Ishikawa (cell line): ENCODE measurements at regions not wholly inside any gene's neighbourhood (a gene's known extent, or its start where the extent isn't known, plus 50 kb on each side); places are given as distances from the start of the nearest gene placed in this dataset.

ENCODE experiments used
- CEBPB ChIP-seq: IDR thresholded peaks from 2 replicates; pipeline ENCODE4 v1.6.1; 2012
- CREB1 ChIP-seq: IDR thresholded peaks from 2 replicates; pipeline ENCODE4 v1.6.1; 2012; ENCODE audit warnings: low read depth
- EGR1 ChIP-seq: IDR thresholded peaks from 2 replicates; pipeline ENCODE4 v1.6.1; 2012
- EP300 ChIP-seq: IDR thresholded peaks from 2 replicates; pipeline ENCODE4 v1.6.1; 2012; ENCODE audit warnings: borderline replicate concordance
- FOXM1 ChIP-seq: IDR thresholded peaks from 2 replicates; pipeline ENCODE4 v1.6.1; 2012; ENCODE audit warnings: low read depth, borderline replicate concordance
- NFIC ChIP-seq: IDR thresholded peaks from 2 replicates; pipeline ENCODE4 v1.6.1; 2012
- RAD21 ChIP-seq: IDR thresholded peaks from 2 replicates; pipeline ENCODE4 v1.6.1; 2012; ENCODE audit warnings: low read depth
- REST ChIP-seq: IDR thresholded peaks from 2 replicates; pipeline ENCODE4 v1.6.1; 2012; ENCODE audit warnings: low read depth, mild to moderate bottlenecking
- TAF1 ChIP-seq: IDR thresholded peaks from 2 replicates; pipeline ENCODE4 v1.6.1; 2012; ENCODE audit warnings: low read depth, mild to moderate bottlenecking
- TCF12 ChIP-seq: IDR thresholded peaks from 2 replicates; pipeline ENCODE4 v1.6.1; 2012; ENCODE audit warnings: low read depth
- YY1 ChIP-seq: IDR thresholded peaks from 2 replicates; pipeline ENCODE4 v1.6.1; 2012; ENCODE audit warnings: low read depth
- ZBTB7A ChIP-seq: IDR thresholded peaks from 2 replicates; pipeline ENCODE4 v1.6.1; 2012; ENCODE audit warnings: low read depth
- TF ChIP-seq, protein P1 (sequence below): IDR thresholded peaks from 2 replicates; pipeline ENCODE4 v1.6.1; 2012
- TF ChIP-seq, protein P2 (sequence below): IDR thresholded peaks from 2 replicates; pipeline ENCODE4 v1.6.1; 2012

DNA sequence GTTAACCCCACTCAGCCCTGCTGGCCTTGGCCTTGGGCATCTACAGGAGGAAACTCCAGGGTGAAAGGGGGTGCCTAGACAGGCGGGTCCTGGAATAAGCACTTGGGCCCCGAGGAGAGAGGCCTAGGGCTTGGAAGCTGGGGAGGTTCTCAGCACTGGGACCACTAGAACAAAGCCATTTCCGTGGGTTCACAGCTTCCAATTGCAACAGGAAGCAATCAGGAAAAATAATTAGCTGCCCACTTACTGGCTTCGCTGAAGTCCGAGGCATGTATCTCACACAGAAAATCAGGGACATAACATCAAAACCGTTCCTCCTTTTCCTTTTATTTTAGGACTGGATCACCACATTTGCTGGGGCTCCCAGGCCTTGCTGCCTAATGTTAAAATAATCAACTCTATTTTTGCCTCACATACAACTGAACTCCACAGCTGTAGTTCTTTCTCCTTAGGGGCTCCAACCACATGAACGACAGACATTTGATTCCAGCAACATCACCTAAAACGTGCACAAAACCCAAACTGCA lies 161.1 kb upstream of the GRK3 start:
- TF ChIP-seq REST (no peak), RAD21 (no peak), TAF1 (no peak), CREB1 (no peak), ZBTB7A (no peak), EGR1 (no peak), EP300 (no peak), FOXM1 (no peak)
- TF ChIP-seq, protein P1, sequence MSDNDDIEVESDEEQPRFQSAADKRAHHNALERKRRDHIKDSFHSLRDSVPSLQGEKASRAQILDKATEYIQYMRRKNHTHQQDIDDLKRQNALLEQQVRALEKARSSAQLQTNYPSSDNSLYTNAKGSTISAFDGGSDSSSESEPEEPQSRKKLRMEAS: no peak
- TF ChIP-seq, protein P2, sequence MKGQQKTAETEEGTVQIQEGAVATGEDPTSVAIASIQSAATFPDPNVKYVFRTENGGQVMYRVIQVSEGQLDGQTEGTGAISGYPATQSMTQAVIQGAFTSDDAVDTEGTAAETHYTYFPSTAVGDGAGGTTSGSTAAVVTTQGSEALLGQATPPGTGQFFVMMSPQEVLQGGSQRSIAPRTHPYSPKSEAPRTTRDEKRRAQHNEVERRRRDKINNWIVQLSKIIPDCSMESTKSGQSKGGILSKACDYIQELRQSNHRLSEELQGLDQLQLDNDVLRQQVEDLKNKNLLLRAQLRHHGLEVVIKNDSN: no peak

- TF ChIP-seq CREB1: no peak
- TF ChIP-seq, protein P1: 0 out of 2 replicates have a peak, but pooled peaks have one; percentile 23
Measured at GRCh38 chr22:25403811-25404471, 160.5 kb upstream of the GRK3 start.

GRCh38 chr22:25404556-25404927 lies 159.9 kb upstream of the GRK3 start:
- TF ChIP-seq TAF1 (0 out of 2 replicates have a peak, but pooled peaks have one; percentile 21), YY1 (no peak), CEBPB (no peak), ZBTB7A (peak; percentile 95), EP300 (no peak), RAD21 (no peak)

DNA sequence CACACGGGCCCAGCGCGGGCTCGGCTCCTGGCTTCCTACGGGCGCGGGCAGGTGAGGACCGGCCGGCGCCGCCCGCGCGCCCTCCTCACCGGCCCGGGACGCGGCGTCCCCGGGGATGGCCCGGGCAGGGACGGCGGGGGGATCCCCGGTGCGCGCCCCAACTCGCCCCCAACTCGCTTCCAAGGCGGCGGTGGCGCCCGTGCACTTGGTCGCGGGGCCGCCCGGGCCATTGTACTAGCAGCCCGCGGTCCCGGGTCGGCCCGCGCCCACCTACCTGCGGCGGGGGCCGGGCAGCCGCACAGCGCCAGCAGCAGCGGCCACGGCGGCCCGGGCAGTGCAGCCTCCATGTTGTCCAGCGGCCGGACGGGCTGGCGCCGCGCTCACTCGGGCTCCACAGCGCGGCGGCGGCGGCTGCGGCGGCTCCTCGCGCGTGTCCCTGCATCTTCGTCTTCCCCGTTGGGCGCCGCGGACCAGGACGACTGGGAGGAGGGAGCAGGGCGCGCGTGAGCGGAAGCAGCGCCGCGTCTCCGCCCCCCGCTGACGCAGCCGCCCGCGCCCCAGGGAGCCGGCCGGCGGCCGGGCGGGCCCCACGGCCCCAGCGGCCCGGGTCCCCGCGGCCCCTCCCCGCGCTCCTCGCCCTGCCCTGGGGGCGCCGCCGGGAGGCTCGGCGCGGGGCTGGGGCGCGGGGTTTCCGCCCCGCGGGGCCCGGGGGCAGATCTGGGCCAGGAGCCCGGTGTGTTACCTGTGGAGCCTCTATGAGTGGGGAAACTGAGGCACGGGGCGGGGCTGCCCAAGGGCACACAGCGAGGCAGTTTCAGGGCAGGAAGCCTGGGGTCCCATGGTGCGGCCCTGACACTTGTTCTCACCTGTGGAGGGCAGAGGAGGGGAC lies 159.3 kb upstream of the GRK3 start:
- TF ChIP-seq, protein P2: peak; percentile 32; the same call in 1 of the 2 replicates
- TF ChIP-seq CREB1 (no peak; the same call in 1 of the 2 replicates), EP300 (0 out of 2 replicates have a peak, but pooled peaks have one; percentile 20), EGR1 (no peak), CEBPB (no peak), TCF12 (no peak), NFIC (no peak), YY1 (0 out of 2 replicates have a peak, but pooled peaks have one; percentile 36), TAF1 (peak; percentile 41; the same call in 1 of the 2 replicates)
- TF ChIP-seq, protein P1: peak; percentile 62; the same call in 1 of the 2 replicates

GRCh38 chr22:25405841-25406509 lies 158.5 kb upstream of the GRK3 start:
- TF ChIP-seq ZBTB7A (no peak), TAF1 (no peak)

DNA sequence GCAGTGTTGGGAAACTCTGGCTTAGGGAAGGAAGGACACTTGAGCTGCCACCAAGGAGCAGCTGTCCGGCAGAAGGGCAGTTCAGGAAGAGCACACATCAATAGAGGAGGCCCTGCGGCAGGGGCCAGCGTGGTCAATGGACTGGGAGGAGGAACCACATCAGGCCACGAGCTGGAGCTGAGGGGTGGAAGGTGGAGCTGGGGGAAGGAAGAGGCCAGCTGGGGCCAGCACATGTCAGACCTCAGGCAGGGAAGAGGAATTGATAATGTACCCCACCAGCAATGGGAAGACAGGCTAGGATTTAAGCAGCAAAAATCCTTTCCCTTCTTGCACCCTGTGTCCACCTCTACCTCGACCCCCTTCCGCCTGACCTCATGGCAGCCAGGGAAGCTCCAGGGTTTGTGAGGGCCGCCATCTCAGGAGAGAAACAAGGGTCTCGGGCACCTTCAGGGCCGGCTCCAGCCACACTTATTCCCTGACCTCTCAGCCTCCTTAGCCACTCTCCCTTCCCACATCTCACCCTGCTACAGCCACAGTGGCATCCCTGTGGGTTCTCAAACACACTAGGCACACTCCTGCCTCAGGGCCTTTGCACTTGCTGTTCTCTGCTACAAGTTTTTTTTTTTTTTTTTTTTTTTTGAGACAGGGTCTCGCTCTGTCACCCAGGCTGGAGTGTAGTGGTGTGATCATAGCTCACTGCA lies 157.8 kb upstream of the GRK3 start:
- TF ChIP-seq, protein P1: no peak
- TF ChIP-seq EP300: no peak
- TF ChIP-seq CEBPB: no peak
- no peak for TF ChIP-seq YY1
- no peak for TF ChIP-seq ZBTB7A
- TF ChIP-seq NFIC: no peak
- no peak for TF ChIP-seq RAD21
- TF ChIP-seq EGR1: no peak
